ENCODE measurements at regions not wholly inside any gene's neighbourhood (a gene's known extent, or its start where the extent isn't known, plus 50 kb on each side); places are given as distances from the start of the nearest gene placed in this dataset.

- TF ChIP-seq CTCF (IDR thresholded peaks at IDR 0.05; ENCODE audit: low read depth, low read length, missing input control): no peak
- TF ChIP-seq GABPA (IDR thresholded peaks at IDR 0.05 in 1 of 2, conservative IDR thresholded peaks at IDR 0.05 in 1 of 2): no peak
- no peak for TF ChIP-seq ZBTB33 (IDR thresholded peaks at IDR 0.05)
- TF ChIP-seq MAX (IDR thresholded peaks at IDR 0.05): no peak
- TF ChIP-seq JUND (IDR thresholded peaks at IDR 0.05): no peak
- TF ChIP-seq REST (IDR thresholded peaks at IDR 0.05): no peak
- TF ChIP-seq ATF3 (IDR thresholded peaks at IDR 0.05): no peak
- no peak for TF ChIP-seq RXRA (IDR thresholded peaks at IDR 0.05)
- TF ChIP-seq TAF1 (conservative IDR thresholded peaks at IDR 0.05): no peak
- TF ChIP-seq YY1 (IDR thresholded peaks at IDR 0.05): no peak
Observed at GRCh38 chrX:115378471-115378870, 89.0 kb downstream of the LUZP4 start.
